HG03196 (cell line): ENCODE measurements at regions not wholly inside any gene's neighbourhood (a gene's known extent, or its start where the extent isn't known, plus 50 kb on each side); places are given as distances from the start of the nearest gene placed in this dataset.
"Not testable (repeated sequence)": the region's sequence is repeated elsewhere in the genome, so short reads cannot be mapped to it uniquely, and the experiment has no call there.

Experiments
- ATAC-seq: cut with Tn5 transposase; IDR thresholded peaks from one replicate; pipeline ENCODE4 v1.9.1; 2021; ENCODE audit not compliant: unreplicated experiment

GRCh38 chr13:87153371-87153770, 517.8 kb upstream of the SLITRK5 start:
- no peak for ATAC-seq

GRCh38 chr13:87166348-87166747, 504.8 kb upstream of the SLITRK5 start:
- ATAC-seq = no peak

GRCh38 chr13:87168390-87168789, 502.8 kb upstream of the SLITRK5 start:
- ATAC-seq = no peak

DNA sequence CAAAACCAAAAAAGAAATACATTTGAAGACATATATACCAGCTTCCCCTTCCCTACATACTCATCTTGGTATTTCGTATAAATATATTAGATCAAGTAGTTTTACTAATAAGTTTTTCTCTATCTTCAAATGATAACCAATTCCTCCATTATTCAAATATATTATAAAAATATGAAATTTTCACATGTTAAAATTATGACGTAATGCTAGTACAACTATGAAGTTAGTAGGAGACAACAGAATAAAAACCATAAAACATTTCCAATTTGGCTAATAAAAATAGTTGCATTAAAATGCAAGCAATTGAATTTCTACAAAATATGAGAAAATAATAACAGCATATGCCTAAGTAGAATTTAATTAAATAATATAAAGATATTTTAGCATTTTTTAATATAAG, 501.8 kb upstream of the SLITRK5 start:
- no peak for ATAC-seq

- no peak for ATAC-seq
Measured at GRCh38 chr13:87172166-87172835, 498.9 kb upstream of the SLITRK5 start.

GRCh38 chr13:87185138-87185537, 486.0 kb upstream of the SLITRK5 start:
- ATAC-seq = not testable (repeated sequence)

GRCh38 chr13:87186647-87187046, 484.5 kb upstream of the SLITRK5 start:
- ATAC-seq = not testable (repeated sequence)

DNA sequence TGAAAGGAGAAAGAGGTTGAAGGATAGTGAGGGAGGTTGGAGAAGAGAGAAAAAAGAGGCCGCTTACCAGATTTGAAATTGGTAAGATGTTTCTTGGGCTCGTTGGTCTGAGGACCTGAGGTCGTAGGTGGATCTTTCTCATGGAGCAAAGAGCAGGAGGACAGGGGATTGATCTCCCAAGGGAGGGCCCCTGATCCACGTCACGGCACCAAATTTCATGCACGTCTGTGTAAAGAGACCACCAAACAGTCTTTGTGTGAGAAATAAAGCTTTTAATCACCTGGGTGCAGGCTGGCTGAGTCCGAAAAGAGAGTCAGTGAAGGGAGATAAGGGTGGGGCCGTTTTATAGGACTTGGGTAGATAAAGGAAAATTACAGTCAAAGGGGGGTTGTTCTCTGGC, 479.7 kb upstream of the SLITRK5 start:
- not testable (repeated sequence) for ATAC-seq

DNA sequence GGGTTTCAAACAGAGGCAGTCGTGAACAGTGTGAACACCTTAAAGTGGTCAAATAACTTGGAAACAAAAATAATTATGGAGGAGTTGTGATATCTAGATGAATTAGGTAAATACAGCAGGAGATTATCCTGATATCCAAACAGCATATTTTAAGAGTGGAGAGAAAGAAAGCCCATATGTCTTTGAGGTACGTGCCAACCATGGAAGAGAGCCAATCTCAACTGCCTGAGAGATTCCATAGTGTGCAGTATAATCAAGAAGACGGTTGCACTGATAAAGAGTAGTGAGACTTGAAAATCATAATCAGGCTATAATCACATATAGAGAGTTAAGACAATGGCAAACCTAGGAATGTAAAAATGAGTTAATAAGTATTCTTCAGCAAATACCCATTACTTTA, 472.8 kb upstream of the SLITRK5 start:
- ATAC-seq = no peak

GRCh38 chr13:87206708-87207107, 464.5 kb upstream of the SLITRK5 start:
- no peak for ATAC-seq

GRCh38 chr13:87207280-87208003, 463.7 kb upstream of the SLITRK5 start:
- ATAC-seq = no peak

GRCh38 chr13:87208636-87209035, 462.5 kb upstream of the SLITRK5 start:
- no peak for ATAC-seq

- ATAC-seq = no peak
Measured at GRCh38 chr13:87234981-87235380, 436.2 kb upstream of the SLITRK5 start.

DNA sequence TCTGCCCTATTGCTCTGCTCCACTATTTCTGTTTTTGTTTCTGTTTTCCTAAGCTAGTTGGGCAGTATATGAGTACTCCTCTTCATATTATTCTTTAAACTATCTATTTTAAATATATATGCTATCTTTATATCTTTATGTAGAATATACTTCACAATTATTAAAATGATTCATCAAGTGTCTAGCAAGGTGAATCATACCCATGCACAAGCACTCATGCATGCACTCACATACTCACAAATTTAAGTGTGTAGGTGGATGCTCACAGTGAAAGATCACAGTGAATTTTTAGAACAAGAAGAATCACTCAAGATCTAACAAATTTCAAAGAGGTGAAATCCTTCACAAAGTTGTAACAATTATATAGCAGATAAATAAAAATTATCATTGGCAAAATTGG, 435.6 kb upstream of the SLITRK5 start:
- ATAC-seq = no peak

GRCh38 chr13:87244256-87244890, 426.8 kb upstream of the SLITRK5 start:
- ATAC-seq = no peak

DNA sequence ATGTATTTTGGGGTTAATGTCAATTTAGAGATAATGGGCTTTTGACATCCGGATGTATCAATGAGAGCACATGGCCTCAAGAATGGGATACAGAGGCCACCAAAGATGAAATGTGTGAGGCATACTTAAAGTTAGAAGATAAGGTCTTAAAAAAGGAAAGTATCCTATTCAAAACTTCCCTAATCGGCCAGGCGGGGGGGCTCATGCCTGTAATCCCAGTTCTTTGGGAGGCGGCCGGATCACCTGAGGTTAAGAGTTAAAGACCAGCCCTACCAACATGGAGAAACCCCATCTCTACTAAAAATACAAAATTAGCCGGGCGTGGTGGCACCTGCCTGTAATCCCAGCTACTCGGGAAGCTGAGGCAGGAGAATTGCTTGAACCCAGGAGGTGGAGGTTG, 421.3 kb upstream of the SLITRK5 start:
- not testable (repeated sequence) for ATAC-seq

- ATAC-seq = no peak
Measured at GRCh38 chr13:87255394-87255793, 415.8 kb upstream of the SLITRK5 start.

GRCh38 chr13:87259479-87260083, 411.6 kb upstream of the SLITRK5 start:
- ATAC-seq = no peak

GRCh38 chr13:87274209-87274819, 396.9 kb upstream of the SLITRK5 start:
- no peak for ATAC-seq

- ATAC-seq = no peak
Measured at GRCh38 chr13:87280139-87280538, 391.0 kb upstream of the SLITRK5 start.

- no peak for ATAC-seq
Measured at GRCh38 chr13:87287721-87288120, 383.4 kb upstream of the SLITRK5 start.
